SK-N-MC (cell line): ENCODE measurements at regions not wholly inside any gene's neighbourhood (a gene's known extent, or its start where the extent isn't known, plus 50 kb on each side); places are given as distances from the start of the nearest gene placed in this dataset.

Experiments used
- DNase-seq: peaks from one replicate; pipeline ENCODE4 v3.0.0-alpha.2; 2011; ENCODE audit warnings: low read depth, low spot score
- H3K27ac ChIP-seq: fragments of 200-600 bp; sonication (generic); 2 replicates; pipeline ENCODE4 v1.5.1; 2016; ENCODE audit warnings: mixed run types
- H3K36me3 ChIP-seq: fragments of 200-600 bp; sonication (generic); 2 replicates; pipeline ENCODE4 v1.6.1; 2017; ENCODE audit warnings: antibody characterized with exemption, low read length, mixed read lengths; ENCODE audit not compliant: insufficient read depth
- H3K4me3 ChIP-seq: fragments of 200-600 bp; sonication (generic); 2 replicates; pipeline ENCODE4 v1.5.1; 2016
- H3K9ac ChIP-seq: fragments of 200-600 bp; sonication (generic); 2 replicates; pipeline ENCODE4 v1.8.0; 2017; ENCODE audit warnings: mixed run types, mixed read lengths; ENCODE audit not compliant: insufficient read length
- H3K9me3 ChIP-seq: fragments of 200-600 bp; sonication (generic); 2 replicates; pipeline ENCODE4 v1.6.1; 2017; ENCODE audit warnings: low read depth, mild to moderate bottlenecking, antibody characterized with exemption, low read length, moderate library complexity, mixed read lengths
- EZH2 ChIP-seq: fragments of 200-600 bp; sonication (generic); IDR thresholded peaks from one replicate; pipeline ENCODE4 v1.6.1; 2017; ENCODE audit warnings: antibody characterized with exemption
- FOXP2 ChIP-seq: optimal IDR thresholded peaks from 2 replicates; pipeline ENCODE3; 2011; ENCODE audit warnings: mild to moderate bottlenecking, moderate library complexity; ENCODE audit not compliant: insufficient read depth; ENCODE audit errors: extremely low read length, control extremely low read depth
- POLR2AphosphoS5 ChIP-seq: IDR thresholded peaks from 2 replicates; pipeline ENCODE4 v1.6.1; 2012; ENCODE audit warnings: mild to moderate bottlenecking, low read depth, low read length, borderline replicate concordance

- Histone ChIP-seq H3K4me3 (no peak overlapping the region), H3K27ac (no peak overlapping the region), H3K36me3 (no peaks in the 10 kb centered on the region), H3K9ac (no peak overlapping the region), H3K9me3 (no peaks in the 10 kb centered on the region)
- no peak for DNase-seq
- TF ChIP-seq POLR2AphosphoS5 (no peak), FOXP2 (no peak), EZH2 (no peak)
These were observed 105.5 kb upstream of the CELF4 start for GRCh38 chr18:37671119-37671518.

GRCh38 chr18:37669991-37670534, 104.5 kb upstream of the CELF4 start:
- no peak for DNase-seq
- Histone ChIP-seq H3K9me3 (no peaks in the 10 kb centered on the region), H3K36me3 (no peaks in the 10 kb centered on the region), H3K4me3 (no peak overlapping the region), H3K9ac (no peak overlapping the region), H3K27ac (no peak overlapping the region)
- TF ChIP-seq EZH2, result no peak
- no peak for TF ChIP-seq FOXP2
- TF ChIP-seq POLR2AphosphoS5, result no peak

GRCh38 chr18:37668971-37669747, 103.6 kb upstream of the CELF4 start:
- Histone ChIP-seq H3K36me3 (no peaks in the 10 kb centered on the region), H3K9me3 (no peaks in the 10 kb centered on the region), H3K27ac (no peak overlapping the region), H3K9ac (no peak overlapping the region), H3K4me3 (no peak overlapping the region)
- DNase-seq, result no peak
- TF ChIP-seq FOXP2 (no peak), POLR2AphosphoS5 (no peak), EZH2 (no peak)

GRCh38 chr18:37667836-37668235, 102.2 kb upstream of the CELF4 start:
- H3K36me3 ChIP-seq, result no peaks in the 10 kb centered on the region
- TF ChIP-seq EZH2 (no peak), FOXP2 (no peak), POLR2AphosphoS5 (no peak)
- H3K27ac ChIP-seq, result no peak overlapping the region
- H3K9ac ChIP-seq, result no peak overlapping the region
- no peaks in the 10 kb centered on the region for H3K9me3 ChIP-seq
- DNase-seq, result no peak
- H3K4me3 ChIP-seq, result no peak overlapping the region

GRCh38 chr18:37666991-37667390, 101.4 kb upstream of the CELF4 start:
- TF ChIP-seq FOXP2 (no peak), EZH2 (no peak), POLR2AphosphoS5 (no peak)
- H3K4me3 ChIP-seq, result no peak overlapping the region

DNA sequence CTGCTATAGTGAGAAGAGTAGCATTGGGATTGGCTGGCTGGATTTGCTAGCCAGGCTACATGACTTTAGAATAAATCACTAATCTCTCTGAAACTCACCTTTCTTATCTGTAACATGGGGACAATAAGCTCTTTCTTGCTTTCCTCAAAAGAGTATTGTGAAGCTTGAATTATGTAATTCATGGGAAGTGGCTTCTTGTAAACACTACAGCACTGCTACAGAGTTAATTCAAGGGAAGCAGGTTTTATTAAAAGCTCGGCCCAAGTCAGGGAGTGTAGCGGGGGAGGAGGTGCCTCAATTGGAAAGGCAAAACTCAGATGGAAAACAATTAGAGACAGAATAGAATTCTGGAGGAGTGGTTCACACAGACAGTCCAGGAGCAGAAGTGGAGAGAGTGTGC, 100.9 kb upstream of the CELF4 start:
- no peak overlapping the region for H3K4me3 ChIP-seq
- no peak overlapping the region for H3K27ac ChIP-seq
- no peak overlapping the region for H3K9ac ChIP-seq
- TF ChIP-seq FOXP2 (no peak), POLR2AphosphoS5 (no peak), EZH2 (no peak)
- H3K36me3 ChIP-seq, result no peaks in the 10 kb centered on the region
- no peak for DNase-seq
- H3K9me3 ChIP-seq, result no peaks in the 10 kb centered on the region

More at GRCh38 chr18:37666991-37667390, 101.4 kb upstream of the CELF4 start:
- DNase-seq, result no peak
- Histone ChIP-seq H3K9me3 (no peaks in the 10 kb centered on the region), H3K27ac (no peak overlapping the region), H3K9ac (no peak overlapping the region), H3K36me3 (no peaks in the 10 kb centered on the region)

DNA sequence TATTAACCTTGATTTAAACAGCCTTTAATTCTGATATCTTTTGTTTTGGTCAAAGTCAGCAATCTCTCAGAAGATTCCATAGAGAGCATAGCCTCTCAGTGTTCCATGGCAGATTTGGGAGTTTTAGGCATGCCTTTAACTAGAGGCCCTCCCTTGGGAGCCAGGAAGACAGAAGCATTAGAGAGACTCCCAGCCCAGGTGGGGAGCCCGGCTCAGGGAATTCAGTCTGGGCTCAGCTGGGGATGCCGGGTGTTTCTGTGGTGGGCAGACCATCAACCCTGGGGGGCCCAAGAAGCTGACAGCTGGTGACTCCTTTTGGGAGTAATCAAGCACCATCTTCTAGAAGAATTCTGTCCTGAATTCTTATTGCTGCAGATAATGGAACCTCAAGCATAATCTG, 99.7 kb upstream of the CELF4 start:
- no peak for DNase-seq
- H3K27ac ChIP-seq, result no peak overlapping the region
- H3K9ac ChIP-seq, result no peak overlapping the region
- TF ChIP-seq FOXP2 (no peak), EZH2 (no peak)
- no peak overlapping the region for H3K4me3 ChIP-seq
- H3K9me3 ChIP-seq, result no peaks in the 10 kb centered on the region
- no peaks in the 10 kb centered on the region for H3K36me3 ChIP-seq

DNA sequence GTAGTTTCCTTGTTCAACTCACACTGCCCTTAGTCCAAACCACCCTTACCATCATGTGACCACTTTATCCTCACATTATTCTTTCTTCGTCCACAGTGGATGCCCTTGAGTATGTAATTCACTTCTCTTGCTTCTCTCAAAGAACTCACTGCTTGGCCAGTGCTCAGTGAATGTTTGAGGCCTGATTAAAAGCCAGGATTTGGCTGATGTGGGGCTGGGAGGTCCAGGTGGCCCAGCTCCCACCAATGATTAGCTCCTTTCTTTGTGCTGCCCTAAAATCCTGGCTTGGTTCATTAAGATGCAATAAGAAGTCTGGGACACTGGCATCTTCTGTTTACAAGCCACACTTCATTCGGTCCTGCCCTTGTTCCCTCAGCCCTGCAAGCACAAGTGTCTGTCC, 97.8 kb upstream of the CELF4 start:
- no peak for DNase-seq
- Histone ChIP-seq H3K9me3 (no peaks in the 10 kb centered on the region), H3K27ac (no peak overlapping the region), H3K4me3 (no peak overlapping the region), H3K36me3 (no peaks in the 10 kb centered on the region), H3K9ac (no peak overlapping the region)
- TF ChIP-seq POLR2AphosphoS5, result no peak
- no peak for TF ChIP-seq FOXP2
- no peak for TF ChIP-seq EZH2
